ENCODE measurements at regions not wholly inside any gene's neighbourhood (a gene's known extent, or its start where the extent isn't known, plus 50 kb on each side); places are given as distances from the start of the nearest gene placed in this dataset.

- ChIA-PET POLR2A (no interaction called here), CTCF (no interaction called here)
- Histone ChIP-seq H3K79me2 (ENCODE audit: control insufficient read depth, insufficient read depth, low read length) (no peaks in the 10 kb centered on the region), H3K4me1 (ENCODE audit: control insufficient read depth in 2 of 2, insufficient read depth in 2 of 2, low read length in 2 of 2) (no peaks in the 10 kb centered on the region), H3K27ac (ENCODE audit: low read length in 2 of 2) (no peak overlapping the region), H3K4me2 (replicated peaks; ENCODE audit: low read depth, low read length, poor library complexity, severe bottlenecking) (no peak overlapping the region), H3K9me3 (ENCODE audit: control extremely low read depth in 1 of 3, control insufficient read depth in 2 of 3, insufficient read depth in 1 of 3, low read length in 2 of 3) (no peaks in the 10 kb centered on the region), H2AFZ (ENCODE audit: insufficient read depth, low read depth, low read length, poor library complexity, severe bottlenecking) (no peak overlapping the region), H3K36me3 (replicated peaks in 1 of 2; ENCODE audit: control extremely low read depth in 1 of 2, control insufficient read depth in 1 of 2, extremely low read depth in 1 of 2, insufficient read depth in 2 of 2, low read length in 1 of 2) (peaks cover 16 to 61% of the 10 kb centered on the region in 2 experiments), H3K4me3 (ENCODE audit: control extremely low read depth in 1 of 5, extremely low read depth in 1 of 5, insufficient read depth in 1 of 5, low read depth in 2 of 5, low read length in 4 of 5) (no peak overlapping the region), H3K27me3 (replicated peaks in 1 of 4; ENCODE audit: control extremely low read depth in 1 of 4, control insufficient read depth in 3 of 4, insufficient read depth in 4 of 4, low read length in 3 of 4) (no peaks in the 10 kb centered on the region), H3K9ac (ENCODE audit: low read length) (no peak overlapping the region), H4K20me1 (ENCODE audit: control insufficient read depth, insufficient read depth, low read length, poor library complexity, severe bottlenecking) (peaks cover 7% of the 10 kb centered on the region)
- H3K9me3 Mint-ChIP-seq (ENCODE audit: insufficient read depth) = no peaks in the 10 kb centered on the region
- WGBS (ENCODE audit: insufficient coverage) = 91% methylated on average over 4 of the region's 4 CpGs
- no peak overlapping the region for H3K4me3 Mint-ChIP-seq
- no peak for ATAC-seq (ENCODE audit: low read depth)
- TF ChIP-seq, protein P1, sequence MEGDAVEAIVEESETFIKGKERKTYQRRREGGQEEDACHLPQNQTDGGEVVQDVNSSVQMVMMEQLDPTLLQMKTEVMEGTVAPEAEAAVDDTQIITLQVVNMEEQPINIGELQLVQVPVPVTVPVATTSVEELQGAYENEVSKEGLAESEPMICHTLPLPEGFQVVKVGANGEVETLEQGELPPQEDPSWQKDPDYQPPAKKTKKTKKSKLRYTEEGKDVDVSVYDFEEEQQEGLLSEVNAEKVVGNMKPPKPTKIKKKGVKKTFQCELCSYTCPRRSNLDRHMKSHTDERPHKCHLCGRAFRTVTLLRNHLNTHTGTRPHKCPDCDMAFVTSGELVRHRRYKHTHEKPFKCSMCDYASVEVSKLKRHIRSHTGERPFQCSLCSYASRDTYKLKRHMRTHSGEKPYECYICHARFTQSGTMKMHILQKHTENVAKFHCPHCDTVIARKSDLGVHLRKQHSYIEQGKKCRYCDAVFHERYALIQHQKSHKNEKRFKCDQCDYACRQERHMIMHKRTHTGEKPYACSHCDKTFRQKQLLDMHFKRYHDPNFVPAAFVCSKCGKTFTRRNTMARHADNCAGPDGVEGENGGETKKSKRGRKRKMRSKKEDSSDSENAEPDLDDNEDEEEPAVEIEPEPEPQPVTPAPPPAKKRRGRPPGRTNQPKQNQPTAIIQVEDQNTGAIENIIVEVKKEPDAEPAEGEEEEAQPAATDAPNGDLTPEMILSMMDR (IDR thresholded peaks at IDR 0.05) = no peak
- no peaks in the 10 kb centered on the region for H3K27me3 Mint-ChIP-seq
- no peaks in the 10 kb centered on the region for H3K4me1 Mint-ChIP-seq
- no peak for DNase-seq
- intact Hi-C loops (cut with micrococcal nuclease) = no loop called here
- H3K27ac Mint-ChIP-seq = no peak overlapping the region
Measured at GRCh38 chr6:144737998-144738397, 452.9 kb downstream of the UTRN start.

GRCh38 chr6:144739873-144740272 is 454.7 kb downstream of the UTRN start:
- Histone ChIP-seq H4K20me1 (ENCODE audit: control insufficient read depth, insufficient read depth, low read length, poor library complexity, severe bottlenecking) (peaks cover 7% of the 10 kb centered on the region), H3K4me1 (ENCODE audit: control insufficient read depth in 2 of 2, insufficient read depth in 2 of 2, low read length in 2 of 2) (no peaks in the 10 kb centered on the region), H3K79me2 (ENCODE audit: control insufficient read depth, insufficient read depth, low read length) (no peaks in the 10 kb centered on the region), H3K27ac (ENCODE audit: low read length in 2 of 2) (no peak overlapping the region), H3K9me3 (ENCODE audit: control extremely low read depth in 1 of 3, control insufficient read depth in 2 of 3, insufficient read depth in 1 of 3, low read length in 2 of 3) (no peaks in the 10 kb centered on the region), H3K4me2 (replicated peaks; ENCODE audit: low read depth, low read length, poor library complexity, severe bottlenecking) (no peak overlapping the region), H3K9ac (ENCODE audit: low read length) (no peak overlapping the region), H2AFZ (ENCODE audit: insufficient read depth, low read depth, low read length, poor library complexity, severe bottlenecking) (no peak overlapping the region), H3K4me3 (ENCODE audit: control extremely low read depth in 1 of 5, extremely low read depth in 1 of 5, insufficient read depth in 1 of 5, low read depth in 2 of 5, low read length in 4 of 5) (no peak overlapping the region), H3K27me3 (replicated peaks in 1 of 4; ENCODE audit: control extremely low read depth in 1 of 4, control insufficient read depth in 3 of 4, insufficient read depth in 4 of 4, low read length in 3 of 4) (no peaks in the 10 kb centered on the region), H3K36me3 (replicated peaks in 1 of 2; ENCODE audit: control extremely low read depth in 1 of 2, control insufficient read depth in 1 of 2, extremely low read depth in 1 of 2, insufficient read depth in 2 of 2, low read length in 1 of 2) (peaks cover 8 to 46% of the 10 kb centered on the region in 2 experiments)
- Mint-ChIP-seq H3K9me3 (ENCODE audit: insufficient read depth) (no peaks in the 10 kb centered on the region), H3K4me1 (no peaks in the 10 kb centered on the region), H3K27ac (no peak overlapping the region), H3K4me3 (no peak overlapping the region), H3K27me3 (no peaks in the 10 kb centered on the region)
- ChIA-PET POLR2A (no interaction called here), CTCF (no interaction called here)
- no CpG with 5 or more reads among the region's 1 CpG for WGBS (ENCODE audit: insufficient coverage)
- TF ChIP-seq, protein P1 (IDR thresholded peaks at IDR 0.05) = no peak
- TF ChIP-seq EZH2 (IDR thresholded peaks at IDR 0.05; ENCODE audit: borderline replicate concordance, insufficient read depth, low read depth, low read length, poor library complexity, severe bottlenecking) = no peak
- intact Hi-C loops (cut with micrococcal nuclease) = no loop called here
- DNase-seq (no peak), ATAC-seq (ENCODE audit: low read depth) (no peak)
